T-cell (primary cell): ENCODE measurements at regions not wholly inside any gene's neighbourhood (a gene's known extent, or its start where the extent isn't known, plus 50 kb on each side); places are given as distances from the start of the nearest gene placed in this dataset.

Source experiments
- ATAC-seq, 4 experiments: fragments of 200-7000 bp in 3 of 4; fragments of 150-1000 bp in 1 of 4; cut with Tn5 transposase; replicated peaks in 1 of 4; 1 replicate in 3 of 4; 2 replicates in 1 of 4; pipeline ENCODE4 v1.10.0; 2021; ENCODE audit warnings: moderate library complexity in 3 of 4, mild to moderate bottlenecking in 2 of 4, moderate number of reproducible peaks in 1 of 4
- CTCF ChIA-PET, 2 donors: fragments of 300-600 bp; sonication (Branson Sonifier 250); formaldehyde crosslinking; loops; one replicate each; lab custom pipeline; 2022; ENCODE audit warnings: antibody characterized with exemption in 2 of 2; lab: Charles Lee
- POLR2A ChIA-PET, 2 donors: fragments of 300-600 bp; sonication (Branson Sonifier 250); formaldehyde crosslinking; loops; one replicate each; lab custom pipeline; 2022; ENCODE audit warnings: antibody characterized with exemption in 2 of 2; lab: Charles Lee
- DNase-seq, 35 experiments: peaks; one replicate each; pipeline versions ENCODE4 v3.0.0 to v3.0.0-alpha.2; 2013 to 2023
- H3K27ac ChIP-seq: one replicate; pipeline ENCODE4 v1.5.1; 2013; ENCODE audit warnings: low read length
- H3K27me3 ChIP-seq, 2 experiments: replicated peaks in 1 of 2; 1 replicate in 1 of 2; 2 replicates in 1 of 2; pipeline versions ENCODE4 v1.6.1 to v1.7.0; 2013; ENCODE audit warnings: low read length in 1 of 2, mixed read lengths in 1 of 2; ENCODE audit not compliant: control insufficient read depth in 2 of 2, insufficient read depth in 2 of 2; ENCODE audit errors: extremely low read depth in 1 of 2
- H3K36me3 ChIP-seq, 2 donors: 1 replicate in 1 of 2; 2 replicates in 1 of 2; pipeline versions ENCODE4 v1.6.1 to v1.7.0; 2013; ENCODE audit warnings: low read length in 1 of 2; ENCODE audit not compliant: control insufficient read depth in 2 of 2, insufficient read depth in 1 of 2; ENCODE audit errors: extremely low read depth in 1 of 2
- H3K4me1 ChIP-seq, 2 experiments: 1 replicate in 1 of 2; 2 replicates in 1 of 2; pipeline versions ENCODE4 v1.6.1 to v1.7.0; 2013; ENCODE audit warnings: low read length in 2 of 2, mixed read lengths in 1 of 2; ENCODE audit not compliant: insufficient read depth in 2 of 2, control insufficient read depth in 1 of 2; ENCODE audit errors: extremely low read depth in 1 of 2
- H3K4me3 ChIP-seq, 2 donors: 1 replicate in 1 of 2; 2 replicates in 1 of 2; pipeline versions ENCODE4 v1.5.1 to v1.7.0; 2013; ENCODE audit warnings: mild to moderate bottlenecking in 2 of 2, low read length in 1 of 2, moderate library complexity in 1 of 2; ENCODE audit not compliant: control insufficient read depth in 1 of 2; ENCODE audit errors: extremely low read depth in 1 of 2
- H3K9me3 ChIP-seq: 2 replicates; pipeline ENCODE4 v1.7.0; 2013
- H3K27ac Mint-ChIP-seq, 2 donors: one replicate each; pipeline ENCODE4 v1.8.0; 2020 to 2021; ENCODE audit warnings: mild to moderate bottlenecking in 2 of 2, mixed read lengths in 2 of 2
- H3K27me3 Mint-ChIP-seq, 2 donors: one replicate each; pipeline ENCODE4 v1.8.0; 2021 to 2022; ENCODE audit warnings: mixed read lengths in 2 of 2
- H3K36me3 Mint-ChIP-seq: one replicate; pipeline ENCODE4 v1.8.0; 2021; ENCODE audit warnings: mixed read lengths
- H3K4me1 Mint-ChIP-seq, 3 donors: one replicate each; pipeline ENCODE4 v1.8.0; 2020 to 2022; ENCODE audit warnings: mixed read lengths in 3 of 3, mild to moderate bottlenecking in 1 of 3
- H3K4me3 Mint-ChIP-seq, 3 donors: one replicate each; pipeline ENCODE4 v1.8.0; 2020 to 2022; ENCODE audit warnings: mild to moderate bottlenecking in 3 of 3, mixed read lengths in 3 of 3, moderate library complexity in 3 of 3
- H3K9me3 Mint-ChIP-seq, 3 donors: one replicate each; pipeline ENCODE4 v1.8.0; 2020 to 2022; ENCODE audit warnings: mixed read lengths in 3 of 3
- WGBS: methylation state at CpG from one replicate; pipeline ENCODE4 v1.1.5; 2013; ENCODE audit warnings: missing lambda C conversion rate; ENCODE audit not compliant: insufficient coverage; 5-methylcytosine and 5-hydroxymethylcytosine counted together

DNA sequence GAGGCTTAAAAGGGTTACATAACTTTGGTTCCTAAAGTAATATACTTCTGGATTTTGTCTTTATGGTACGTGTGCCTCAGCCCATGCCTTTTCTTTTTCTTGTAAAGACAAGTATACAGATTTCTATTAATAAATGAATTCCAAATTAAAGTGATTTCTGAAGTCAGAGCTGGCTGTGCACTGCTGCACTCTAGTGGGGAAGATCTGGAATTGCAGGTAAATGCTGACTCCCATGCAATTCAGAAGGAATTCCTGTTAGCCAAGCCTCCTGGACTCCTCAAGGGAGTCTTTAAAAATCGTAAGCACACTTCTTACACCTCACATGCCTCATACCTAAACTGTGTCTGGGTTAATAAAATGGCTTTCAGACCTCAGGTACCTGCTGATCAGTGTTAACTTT lies 118.4 kb upstream of the SLC7A1 start:
- Histone ChIP-seq H3K4me1 (no peaks in the 10 kb centered on the region), H3K27ac (no peak overlapping the region), H3K9me3 (no peaks in the 10 kb centered on the region), H3K4me3 (no peak overlapping the region), H3K36me3 (no peaks in the 10 kb centered on the region), H3K27me3 (peaks cover 0 to 10% of the 10 kb centered on the region in 2 experiments)
- no peaks in the 10 kb centered on the region for H3K36me3 Mint-ChIP-seq
- POLR2A ChIA-PET: no interaction called here
- H3K9me3 Mint-ChIP-seq: peaks cover 0 to 4% (median 0%) of the 10 kb centered on the region in 3 donors
- peak in 1 of 35 experiments; percentile 34 for DNase-seq
- peaks cover 3 to 8% of the 10 kb centered on the region in 2 donors for H3K27me3 Mint-ChIP-seq
- no CpG with 5 or more reads among the region's 2 CpGs for WGBS
- no peak for ATAC-seq
- no peak overlapping the region for H3K27ac Mint-ChIP-seq
- CTCF ChIA-PET: interaction anchor here (0.6 to 1.2 kb wide), 2 partner anchors 56 to 149 kb away, joined by 3 read pairs; no protein-coding TSS in a partner anchor
- H3K4me1 Mint-ChIP-seq: no peaks in the 10 kb centered on the region
- H3K4me3 Mint-ChIP-seq: no peak overlapping the region

DNA sequence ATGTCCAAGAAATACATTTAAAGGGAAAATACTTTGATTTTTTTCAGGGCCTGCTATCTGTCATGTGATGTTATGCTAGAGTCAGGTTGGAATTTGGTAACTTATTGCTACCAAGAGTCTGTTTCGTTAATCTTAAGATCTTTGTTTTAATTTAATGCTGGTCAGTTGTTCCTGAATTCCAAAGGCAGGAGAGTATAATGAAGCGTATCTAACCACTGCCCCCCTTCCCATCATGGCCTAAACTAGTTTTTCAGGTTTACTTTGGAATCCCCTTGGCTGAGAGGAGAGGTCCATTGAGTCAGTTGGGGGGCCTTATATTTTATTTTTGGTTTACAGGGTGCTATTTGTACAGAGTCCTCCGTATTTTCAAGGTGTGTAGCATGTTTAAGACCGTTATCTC lies 116.3 kb upstream of the SLC7A1 start:
- H3K36me3 ChIP-seq: no peaks in the 10 kb centered on the region
- ChIA-PET CTCF (interaction anchor here in 1 of 2 donors (1.6 kb wide), 1 partner anchor 203 kb away, joined by 5 read pairs; no protein-coding TSS in a partner anchor), POLR2A (no interaction called here)
- DNase-seq (no peak), ATAC-seq (no peak)
- H3K9me3 Mint-ChIP-seq: peaks cover 0 to 4% (median 0%) of the 10 kb centered on the region in 3 donors
- H3K27me3 ChIP-seq: peaks cover 0 to 15% of the 10 kb centered on the region in 2 experiments
- H3K27ac Mint-ChIP-seq: no peak overlapping the region
- H3K4me1 Mint-ChIP-seq: no peaks in the 10 kb centered on the region
- H3K4me3 ChIP-seq: no peak overlapping the region
- no peak overlapping the region for H3K4me3 Mint-ChIP-seq
- no peak overlapping the region for H3K27ac ChIP-seq
- H3K27me3 Mint-ChIP-seq: peaks cover 3 to 4% of the 10 kb centered on the region in 2 donors
- H3K9me3 ChIP-seq: no peaks in the 10 kb centered on the region
- H3K4me1 ChIP-seq: no peaks in the 10 kb centered on the region
- H3K36me3 Mint-ChIP-seq: no peaks in the 10 kb centered on the region
- WGBS: no CpG with 5 or more reads among the region's 4 CpGs

DNA sequence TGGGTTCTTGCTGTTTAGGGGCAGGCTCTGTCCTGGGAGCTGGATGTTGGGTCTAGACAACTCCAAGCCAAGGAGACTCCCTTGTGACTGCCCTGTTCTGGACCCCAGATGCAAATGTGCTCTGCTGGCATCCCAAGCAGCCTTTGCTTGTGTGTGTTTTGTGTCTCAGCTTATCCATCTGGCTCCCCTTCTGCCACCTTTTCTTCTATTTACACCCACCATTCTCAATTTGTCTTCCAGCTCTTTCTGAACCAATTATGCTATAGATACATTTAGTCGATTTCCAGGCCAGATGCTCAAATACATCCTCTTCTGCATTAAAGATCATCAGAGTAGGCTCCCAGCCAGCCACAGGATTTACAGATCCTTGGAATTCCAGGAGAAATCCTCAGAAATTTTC lies 115.0 kb upstream of the SLC7A1 start:
- H3K9me3 Mint-ChIP-seq: peaks cover 0 to 4% (median 0%) of the 10 kb centered on the region in 3 donors
- ATAC-seq (no peak), DNase-seq (no peak)
- WGBS: 80% methylated on average over 1 of the region's 1 CpG
- no peaks in the 10 kb centered on the region for H3K4me1 Mint-ChIP-seq
- Histone ChIP-seq H3K4me1 (no peaks in the 10 kb centered on the region), H3K9me3 (no peaks in the 10 kb centered on the region), H3K27ac (no peak overlapping the region), H3K27me3 (peaks cover 0 to 17% of the 10 kb centered on the region in 2 experiments), H3K4me3 (no peak overlapping the region), H3K36me3 (no peaks in the 10 kb centered on the region)
- H3K36me3 Mint-ChIP-seq: no peaks in the 10 kb centered on the region
- CTCF ChIA-PET: interaction anchor here (0.5 to 0.7 kb wide), 2 partner anchors 197 to 1721 kb away, joined by 3 to 10 read pairs; no protein-coding TSS in a partner anchor
- peaks cover 3 to 4% of the 10 kb centered on the region in 2 donors for H3K27me3 Mint-ChIP-seq
- H3K4me3 Mint-ChIP-seq: no peak overlapping the region
- no peak overlapping the region for H3K27ac Mint-ChIP-seq
- POLR2A ChIA-PET: no interaction called here

DNA sequence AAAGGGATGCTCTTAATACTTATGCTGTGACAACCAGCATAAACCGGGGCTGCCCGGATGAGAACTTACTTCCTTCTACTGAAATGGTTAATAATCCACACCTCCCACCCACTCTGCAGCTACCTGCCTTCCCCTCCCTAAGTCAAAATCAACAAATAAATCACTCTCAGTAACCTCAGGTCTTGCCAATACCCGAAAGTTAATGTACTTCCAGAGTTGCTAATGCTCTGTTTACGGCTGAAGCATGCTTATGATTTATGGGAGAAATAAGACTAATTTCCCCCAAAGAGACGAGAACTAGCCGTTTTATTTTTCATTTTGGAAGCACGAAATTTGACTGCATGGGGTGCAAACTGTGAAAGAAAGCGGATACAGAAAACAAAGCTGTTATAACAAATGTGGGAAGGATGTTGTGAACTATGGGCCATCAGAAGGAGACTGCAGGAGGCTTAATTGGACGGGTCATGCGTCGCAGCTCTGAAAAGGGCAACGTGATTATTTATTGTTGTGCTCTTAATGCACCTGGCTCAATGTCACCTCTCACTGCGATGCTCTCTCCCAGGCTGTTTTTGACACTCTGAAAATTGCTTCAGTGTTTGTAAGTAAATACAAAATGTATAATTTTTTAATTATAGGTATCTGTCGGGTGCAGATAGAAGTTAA lies 114.0 kb upstream of the SLC7A1 start:
- DNase-seq (no peak), ATAC-seq (no peak)
- WGBS: 84% methylated on average over 7 of the region's 14 CpGs
- Mint-ChIP-seq H3K36me3 (no peaks in the 10 kb centered on the region), H3K4me1 (no peaks in the 10 kb centered on the region), H3K9me3 (peaks cover 0 to under 1% (median 0%) of the 10 kb centered on the region in 3 donors), H3K4me3 (no peak overlapping the region), H3K27me3 (peaks cover 3 to 4% of the 10 kb centered on the region in 2 donors), H3K27ac (no peak overlapping the region)
- POLR2A ChIA-PET: no interaction called here
- Histone ChIP-seq H3K4me1 (no peaks in the 10 kb centered on the region), H3K36me3 (no peaks in the 10 kb centered on the region), H3K27ac (no peak overlapping the region), H3K4me3 (no peak overlapping the region), H3K9me3 (no peaks in the 10 kb centered on the region), H3K27me3 (peaks cover 0 to 13% of the 10 kb centered on the region in 2 experiments)
- CTCF ChIA-PET: interaction anchor here (1.1 to 3.2 kb wide), 3 partner anchors 145 to 202 kb away, joined by 3 to 15 read pairs (median 10); no protein-coding TSS in a partner anchor

DNA sequence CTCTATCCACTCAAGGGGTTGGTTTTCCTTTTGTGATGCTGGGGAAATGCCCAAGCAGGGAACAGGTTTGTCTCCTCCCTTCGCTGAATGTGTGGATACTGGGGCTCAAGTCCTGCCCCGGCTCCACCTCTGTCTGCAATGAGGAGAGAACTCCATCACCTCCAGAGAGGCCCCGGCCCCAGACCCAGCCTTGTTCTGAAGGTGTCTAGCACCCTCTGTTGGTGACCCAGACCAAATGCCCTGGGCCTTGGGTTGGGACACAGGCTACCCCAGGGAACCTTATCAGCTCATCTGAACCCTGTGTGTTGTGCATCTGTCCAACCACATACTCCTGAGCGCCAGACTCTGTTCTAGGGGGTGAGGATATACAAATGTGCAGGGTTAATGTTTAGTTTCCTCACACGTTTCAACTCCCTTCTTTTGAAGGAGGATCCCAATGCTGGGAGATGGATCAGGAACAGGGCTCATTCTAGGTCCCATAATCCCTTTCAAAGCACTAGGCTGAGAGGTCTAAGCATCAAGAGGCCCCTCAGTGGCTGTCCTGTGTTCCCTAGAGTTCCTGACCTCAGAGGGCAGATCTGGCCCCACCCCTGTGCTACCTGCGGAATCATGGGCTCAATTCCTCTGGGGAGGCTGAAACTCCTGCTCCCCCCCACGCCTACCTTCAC lies 112.5 kb upstream of the SLC7A1 start:
- peak in 27 of 35 experiments; percentile 2 to 58 (median 27) for DNase-seq
- no peaks in the 10 kb centered on the region for H3K9me3 Mint-ChIP-seq
- H3K27ac Mint-ChIP-seq: no peak overlapping the region
- Histone ChIP-seq H3K27ac (no peak overlapping the region), H3K27me3 (peaks cover 0 to 12% of the 10 kb centered on the region in 2 experiments), H3K9me3 (no peaks in the 10 kb centered on the region), H3K4me1 (no peaks in the 10 kb centered on the region), H3K4me3 (no peak overlapping the region), H3K36me3 (no peaks in the 10 kb centered on the region)
- no peaks in the 10 kb centered on the region for H3K36me3 Mint-ChIP-seq
- ATAC-seq: peak; percentile 27 to 77 (median 54)
- H3K27me3 Mint-ChIP-seq: peaks cover 4 to 10% of the 10 kb centered on the region in 2 donors
- POLR2A ChIA-PET: no interaction called here
- H3K4me1 Mint-ChIP-seq: no peaks in the 10 kb centered on the region
- 75% methylated on average over 4 of the region's 7 CpGs for WGBS
- H3K4me3 Mint-ChIP-seq: no peak overlapping the region
- CTCF ChIA-PET: interaction anchor here (1.1 to 3.2 kb wide), 3 partner anchors 143 to 200 kb away, joined by 3 to 15 read pairs (median 10); no protein-coding TSS in a partner anchor

GRCh38 chr13:29706923-29707322 lies 111.4 kb upstream of the SLC7A1 start:
- Histone ChIP-seq H3K36me3 (no peaks in the 10 kb centered on the region), H3K4me1 (no peaks in the 10 kb centered on the region), H3K27me3 (peaks cover 0 to 16% of the 10 kb centered on the region in 2 experiments), H3K27ac (no peak overlapping the region), H3K4me3 (no peak overlapping the region), H3K9me3 (no peaks in the 10 kb centered on the region)
- Mint-ChIP-seq H3K27me3 (peaks cover 3 to 6% of the 10 kb centered on the region in 2 donors), H3K9me3 (no peaks in the 10 kb centered on the region), H3K36me3 (no peaks in the 10 kb centered on the region), H3K4me1 (no peaks in the 10 kb centered on the region), H3K27ac (no peak overlapping the region), H3K4me3 (no peak overlapping the region)
- WGBS: 69% methylated on average over 4 of the region's 9 CpGs
- CTCF ChIA-PET: interaction anchor here (0.5 to 3.2 kb wide), 6 partner anchors 15 to 199 kb away, joined by 3 to 15 read pairs (median 4); no protein-coding TSS in a partner anchor
- POLR2A ChIA-PET: no interaction called here
- ATAC-seq (no peak), DNase-seq (no peak)
